Cardiac muscle cell (in vitro differentiated cells and primary cell): ENCODE measurements at regions not wholly inside any gene's neighbourhood (a gene's known extent, or its start where the extent isn't known, plus 50 kb on each side); places are given as distances from the start of the nearest gene placed in this dataset.

Experiments used
- DNase-seq, 2 donors: peaks; one replicate each; pipeline versions ENCODE4 v3.0.0 to v3.0.0-alpha.2; 2010 to 2017; ENCODE audit warnings: low read depth in 1 of 2, low spot score in 1 of 2
- H3K27ac ChIP-seq: fragments of 200-600 bp; sonication (generic); 2 replicates; pipeline ENCODE4 v1.5.1; 2016
- H3K27me3 ChIP-seq: fragments of 200-600 bp; sonication (generic); 2 replicates; pipeline ENCODE4 v1.6.0; 2016; ENCODE audit warnings: control low read depth
- H3K36me3 ChIP-seq: fragments of 200-600 bp; sonication (generic); 2 replicates; pipeline ENCODE4 v1.5.1; 2016; ENCODE audit warnings: control low read depth
- H3K4me1 ChIP-seq: fragments of 200-600 bp; sonication (generic); 2 replicates; pipeline ENCODE4 v1.8.1; 2017; ENCODE audit warnings: low read depth, mild to moderate bottlenecking, mixed run types
- H3K4me3 ChIP-seq: fragments of 200-600 bp; sonication (generic); 2 replicates; pipeline ENCODE4 v1.5.1; 2016; ENCODE audit warnings: mild to moderate bottlenecking
- H3K9me3 ChIP-seq: fragments of 200-600 bp; sonication (generic); 2 replicates; pipeline ENCODE4 v1.5.1; 2017; ENCODE audit warnings: low read depth, mild to moderate bottlenecking, control low read depth
- CTCF ChIP-seq: IDR thresholded peaks from 2 replicates; pipeline ENCODE4 v1.5.1; 2012; ENCODE audit warnings: low read depth, mild to moderate bottlenecking, low read length

- Histone ChIP-seq H3K27me3 (no peaks in the 10 kb centered on the region), H3K4me3 (no peak overlapping the region), H3K36me3 (no peaks in the 10 kb centered on the region), H3K4me1 (no peaks in the 10 kb centered on the region), H3K9me3 (no peaks in the 10 kb centered on the region), H3K27ac (no peak overlapping the region)
- TF ChIP-seq CTCF = no peak
- no peak for DNase-seq
Measured at GRCh38 chr6:743320-744096, 50.6 kb upstream of the EXOC2 start.
